GM21576 (cell line): ENCODE measurements at regions not wholly inside any gene's neighbourhood (a gene's known extent, or its start where the extent isn't known, plus 50 kb on each side); places are given as distances from the start of the nearest gene placed in this dataset.
"Not testable (repeated sequence)": the region's sequence is repeated elsewhere in the genome, so short reads cannot be mapped to it uniquely, and the experiment has no call there.

Source experiments
- ATAC-seq: cut with Tn5 transposase; IDR thresholded peaks from one replicate; pipeline ENCODE4 v1.9.1; 2021; ENCODE audit warnings: mild to moderate bottlenecking, moderate library complexity; ENCODE audit not compliant: unreplicated experiment

DNA sequence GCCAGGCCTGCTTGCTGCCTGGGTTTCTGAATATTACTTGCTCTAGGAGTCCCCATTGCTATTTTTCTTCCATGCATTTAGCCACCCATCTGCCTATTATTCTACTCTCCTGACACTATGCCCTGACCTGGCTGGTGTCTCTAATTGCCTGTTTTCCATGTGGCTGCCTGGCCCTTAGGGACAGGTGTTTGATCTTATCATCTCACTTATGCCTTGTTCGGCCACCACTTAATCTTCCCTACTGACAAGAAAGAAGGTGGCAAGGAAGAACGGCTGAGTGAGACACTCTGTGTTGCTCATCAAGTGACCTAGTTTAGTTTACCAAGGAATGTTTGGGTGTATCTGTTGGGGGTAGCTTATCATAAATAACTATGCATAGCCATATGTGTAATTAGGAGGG lies 50.4 kb upstream of the RAPH1 start:
- no peak for ATAC-seq

DNA sequence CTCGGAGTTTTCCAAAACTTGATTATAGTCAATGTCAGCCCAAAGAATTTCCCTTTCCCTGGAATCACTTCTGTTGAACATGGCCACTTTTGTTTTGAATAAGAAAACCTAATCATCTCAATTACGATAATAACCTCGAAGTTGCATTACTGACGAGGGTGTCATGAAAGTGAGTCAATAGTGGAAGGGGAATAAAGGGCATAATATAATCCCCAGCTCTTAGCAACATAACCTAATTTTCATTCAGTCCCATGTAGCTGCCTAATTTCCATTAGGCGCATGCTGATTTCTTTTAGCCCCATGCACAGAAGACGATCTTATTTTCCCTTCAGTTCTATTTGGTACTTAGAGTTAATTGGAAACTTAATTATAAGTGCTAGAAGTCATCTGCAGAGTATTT lies 51.1 kb upstream of the RAPH1 start:
- ATAC-seq = no peak

GRCh38 chr2:203586696-203587095 lies 51.6 kb upstream of the RAPH1 start:
- no peak for ATAC-seq

- ATAC-seq = no peak
Measured at GRCh38 chr2:203590496-203590895, 55.4 kb upstream of the RAPH1 start.

DNA sequence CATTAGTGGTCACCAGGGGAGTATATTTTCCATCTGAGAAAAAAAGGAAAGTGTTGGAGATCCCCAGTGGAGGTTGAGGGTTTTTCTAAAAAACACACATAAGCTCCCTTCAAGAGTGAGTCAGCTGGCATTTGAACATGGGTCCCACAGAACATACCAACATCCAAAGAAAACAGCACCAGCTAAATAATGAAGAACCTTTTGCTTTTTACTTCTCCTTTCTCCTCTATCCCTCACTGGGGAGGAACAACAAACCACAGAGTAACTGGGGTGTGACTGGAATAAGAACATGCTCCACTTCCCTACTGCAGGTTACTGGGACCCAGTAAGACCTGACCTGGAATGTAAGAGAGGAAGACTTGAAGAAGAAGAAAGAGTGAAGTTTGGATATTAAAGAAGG lies 56.5 kb upstream of the RAPH1 start:
- no peak for ATAC-seq

DNA sequence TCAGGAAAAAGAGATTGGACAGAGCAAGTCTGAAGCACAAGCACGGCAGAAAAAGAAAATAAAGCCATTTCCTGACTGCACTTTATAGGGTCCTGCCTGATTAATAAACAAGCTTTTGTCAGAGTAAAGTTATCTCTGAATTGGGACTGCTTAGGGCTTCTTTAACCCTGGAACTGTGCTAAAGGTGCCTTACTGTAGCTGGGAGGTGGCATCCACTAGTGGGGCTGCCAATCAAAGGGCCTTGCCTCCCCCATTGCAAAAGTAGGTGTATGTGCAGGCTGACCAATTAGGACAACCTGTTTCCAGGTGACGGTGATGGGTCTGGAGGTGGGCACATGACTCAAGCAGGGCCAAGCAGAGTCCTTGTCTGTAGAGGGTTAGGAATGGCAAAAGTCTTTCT lies 57.4 kb upstream of the RAPH1 start:
- no peak for ATAC-seq

DNA sequence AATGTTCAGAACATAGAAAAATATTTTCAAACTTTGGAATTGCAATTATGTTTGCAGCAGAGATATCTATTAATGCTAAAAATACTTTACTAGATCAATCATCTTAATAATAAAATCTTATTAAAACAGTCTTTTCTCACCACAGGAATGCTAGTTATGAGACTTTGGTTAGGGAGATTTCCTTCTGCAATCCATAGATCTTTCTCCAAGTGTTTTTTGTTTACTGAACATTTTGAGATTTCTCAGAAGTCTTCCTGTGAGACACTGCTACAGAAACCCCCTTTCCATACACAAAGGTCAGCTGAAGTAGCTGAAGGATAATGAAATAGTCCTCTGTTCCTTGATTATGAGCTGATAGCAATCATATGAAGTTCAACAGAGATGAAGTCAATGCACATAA lies 59.4 kb upstream of the RAPH1 start:
- ATAC-seq = no peak

- no peak for ATAC-seq
Measured at GRCh38 chr2:203596183-203596582, 61.1 kb upstream of the RAPH1 start.

DNA sequence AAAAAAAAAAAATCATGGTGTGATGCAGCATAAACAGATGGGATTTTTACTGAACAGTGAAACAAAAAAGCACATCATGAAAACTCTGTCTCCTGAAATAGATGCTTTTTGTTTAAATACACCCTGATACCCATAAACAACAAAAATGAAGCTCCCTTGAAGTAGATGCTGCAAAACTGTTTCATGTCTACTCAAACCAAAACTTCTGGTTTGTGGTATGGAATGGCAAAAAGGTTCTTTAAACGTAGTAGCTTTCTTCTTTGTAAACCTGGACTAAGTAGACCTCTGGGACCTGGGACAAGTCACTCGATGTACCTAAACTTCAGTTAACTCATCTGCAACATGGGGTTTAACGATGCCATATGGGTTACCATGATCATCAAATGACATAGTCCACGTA lies 64.4 kb upstream of the RAPH1 start:
- peak; percentile 59 for ATAC-seq

DNA sequence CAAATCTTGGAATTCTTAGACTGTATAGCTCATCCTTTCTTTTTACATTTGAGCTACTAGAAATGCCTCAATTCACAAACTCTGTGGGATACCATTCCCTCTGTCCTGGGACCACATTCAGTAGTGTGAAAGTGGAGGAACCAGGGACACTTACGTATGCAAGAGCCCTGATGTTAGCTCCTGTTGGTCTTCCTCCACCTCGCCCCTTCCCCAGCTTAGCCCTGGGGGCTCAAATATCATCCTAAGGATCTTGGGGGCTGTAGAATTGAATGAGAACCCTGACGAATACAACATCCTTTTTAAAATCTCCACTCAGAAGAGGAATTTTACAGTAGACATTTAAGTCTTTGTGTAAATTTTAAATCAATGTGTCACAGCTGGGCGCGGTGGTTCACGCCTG lies 65.2 kb upstream of the RAPH1 start:
- ATAC-seq = no peak

- no peak for ATAC-seq
Measured at GRCh38 chr2:203603456-203604389, 68.6 kb upstream of the RAPH1 start.

GRCh38 chr2:203605302-203605701 lies 70.2 kb upstream of the RAPH1 start:
- ATAC-seq = no peak

- no peak for ATAC-seq
Measured at GRCh38 chr2:203606051-203606450, 71.0 kb upstream of the RAPH1 start.

GRCh38 chr2:203610558-203610957 lies 75.5 kb upstream of the RAPH1 start:
- ATAC-seq = no peak

GRCh38 chr2:203612246-203612645 lies 77.1 kb upstream of the RAPH1 start:
- ATAC-seq = no peak

DNA sequence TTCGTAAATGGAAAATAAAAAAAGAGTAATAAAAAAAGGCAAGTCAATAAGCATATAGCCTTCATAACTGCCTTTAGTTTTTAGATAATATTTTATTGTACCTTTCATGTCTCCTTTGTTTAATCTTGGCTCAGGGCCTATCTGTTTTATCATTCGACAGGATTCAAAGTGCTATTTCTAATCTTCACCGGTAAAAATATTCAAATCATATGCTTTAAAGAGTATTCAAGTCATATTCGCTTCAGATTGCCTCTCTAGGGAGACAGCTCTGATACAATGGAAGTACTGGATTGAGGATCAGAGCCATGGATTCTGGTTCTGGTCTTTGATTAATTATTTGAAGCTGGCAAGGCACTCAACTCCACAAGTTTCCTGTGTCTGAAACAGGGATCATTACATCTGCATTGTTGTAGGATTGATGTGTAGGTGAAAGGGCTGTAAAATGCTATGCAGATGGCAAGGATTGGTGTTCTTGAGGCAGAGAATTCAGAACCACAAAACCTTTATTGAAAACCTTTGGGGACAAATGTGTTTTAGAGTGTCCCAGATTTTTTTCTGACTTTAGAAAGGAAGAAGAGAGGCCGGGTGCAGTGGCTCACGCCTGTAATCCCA lies 84.3 kb upstream of the RAPH1 start:
- ATAC-seq = no peak

- no peak for ATAC-seq
Measured at GRCh38 chr2:203621981-203622515, 84.4 kb upstream of the CD28 start.

GRCh38 chr2:203623096-203623495 lies 83.3 kb upstream of the CD28 start:
- no peak for ATAC-seq

DNA sequence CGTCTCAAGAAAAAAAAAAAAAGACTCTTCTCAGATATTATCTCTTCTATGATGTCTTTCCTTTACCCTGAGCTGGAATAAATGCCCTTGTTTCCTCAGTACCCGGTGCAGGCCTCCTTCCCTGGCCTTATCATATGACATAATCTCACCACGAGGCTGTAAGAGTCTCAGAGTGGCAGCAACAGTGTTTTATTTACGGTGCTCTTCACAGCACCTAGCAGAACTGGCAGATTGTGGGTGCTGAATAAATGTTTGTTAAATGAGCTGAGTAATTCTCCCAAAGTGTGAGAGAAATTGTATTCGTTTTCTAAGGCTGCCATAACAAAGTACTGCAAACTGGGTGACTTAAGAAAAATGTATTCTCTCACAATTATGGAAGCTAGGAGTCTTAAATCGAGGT lies 82.8 kb upstream of the CD28 start:
- no peak for ATAC-seq

DNA sequence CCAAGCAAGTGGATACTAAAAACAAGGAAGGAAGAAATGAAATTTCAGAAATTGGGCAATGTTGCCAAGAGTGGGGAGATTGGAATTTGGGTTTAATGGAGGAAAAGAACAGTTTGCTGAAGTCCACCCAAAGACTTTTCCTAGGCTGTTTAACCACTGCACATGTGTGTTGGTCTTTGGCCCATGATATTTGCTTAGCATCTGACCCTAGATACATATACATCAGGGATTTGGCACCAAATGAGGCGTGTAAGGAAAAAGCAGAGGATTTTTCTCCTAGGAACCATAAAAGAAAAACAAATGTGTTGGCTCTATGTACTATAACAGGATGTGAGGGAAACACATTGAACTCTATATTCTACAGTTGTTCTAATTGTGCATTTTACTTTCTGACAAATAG lies 80.7 kb upstream of the CD28 start:
- no peak for ATAC-seq

DNA sequence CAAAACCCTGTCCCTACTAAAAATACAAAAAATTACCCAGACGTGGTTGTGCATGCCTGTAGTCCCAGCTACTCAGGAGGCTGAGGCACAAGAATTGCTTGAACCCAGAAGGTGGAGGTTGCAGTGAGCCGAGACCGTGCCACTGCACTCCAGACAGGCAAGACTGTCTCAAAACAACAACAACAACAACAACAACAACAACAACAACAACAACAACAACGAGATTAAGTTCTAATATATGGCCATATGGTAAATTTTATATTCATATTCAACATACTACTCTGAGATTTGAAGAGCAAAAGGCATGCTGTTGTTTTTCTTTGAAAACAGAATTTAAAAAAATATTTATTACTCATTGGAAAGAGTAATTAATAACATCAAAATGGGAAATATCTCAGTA lies 80.2 kb upstream of the CD28 start:
- ATAC-seq = not testable (repeated sequence)
